ENCODE measurements at regions not wholly inside any gene's neighbourhood (a gene's known extent, or its start where the extent isn't known, plus 50 kb on each side); places are given as distances from the start of the nearest gene placed in this dataset.

- TF ChIP-seq EP300 (IDR thresholded peaks at IDR 0.05): no peak
- TF ChIP-seq CTCF (IDR thresholded peaks at IDR 0.05): no peak
- no peak for TF ChIP-seq POLR2AphosphoS5 (IDR thresholded peaks at IDR 0.05)
- no peak for TF ChIP-seq POLR2A (IDR thresholded peaks at IDR 0.05)
- no peak overlapping the region for H3K4me3 ChIP-seq
- H3K27me3 ChIP-seq: no peaks in the 10 kb centered on the region
- no peak for DNase-seq
- no peaks in the 10 kb centered on the region for H3K36me3 ChIP-seq
- ATAC-seq (ENCODE audit: low FRiP score in 2 of 2): no peak
- peaks cover 0 to 14% (median 6%) of the 10 kb centered on the region in 4 donors for H3K4me1 ChIP-seq
- H3K9me3 ChIP-seq: no peaks in the 10 kb centered on the region
- H3K27ac ChIP-seq: no peak overlapping the region
- 87 to 96% methylated on average over 5 of the region's 5 CpGs for WGBS, 2 donors
Observed at GRCh38 chr5:38638656-38639055, 82.2 kb upstream of the LIFR start.

GRCh38 chr5:38639377-38640358 is 83.2 kb upstream of the LIFR start:
- ATAC-seq (ENCODE audit: low FRiP score in 2 of 2): peak; percentile 24 to 25
- Histone ChIP-seq H3K36me3 (no peaks in the 10 kb centered on the region), H3K27ac (peak overlapping the region in 2 of 4 donors; percentile 7 to 16), H3K9me3 (no peaks in the 10 kb centered on the region), H3K4me1 (peaks cover 0 to 14% (median 6%) of the 10 kb centered on the region in 4 donors), H3K4me3 (no peak overlapping the region), H3K27me3 (no peaks in the 10 kb centered on the region)
- no peak for DNase-seq
- WGBS, 2 donors: 39 to 51% methylated on average over 6 of the region's 6 CpGs
- TF ChIP-seq POLR2AphosphoS5 (IDR thresholded peaks at IDR 0.05) (no peak), CTCF (IDR thresholded peaks at IDR 0.05) (no peak), EP300 (IDR thresholded peaks at IDR 0.05) (peak in 1 of 4 donors; percentile 29), POLR2A (IDR thresholded peaks at IDR 0.05) (no peak)

- no peak overlapping the region for H3K27ac ChIP-seq
- peaks cover 0 to 14% (median 6%) of the 10 kb centered on the region in 4 donors for H3K4me1 ChIP-seq
- H3K4me3 ChIP-seq: no peak overlapping the region
- H3K36me3 ChIP-seq: no peaks in the 10 kb centered on the region
- DNase-seq (peak in 1 of 2 donors; percentile 0), ATAC-seq (ENCODE audit: low FRiP score in 2 of 2) (no peak)
- TF ChIP-seq EP300 (IDR thresholded peaks at IDR 0.05) (no peak), POLR2A (IDR thresholded peaks at IDR 0.05) (no peak), POLR2AphosphoS5 (IDR thresholded peaks at IDR 0.05) (no peak), CTCF (IDR thresholded peaks at IDR 0.05) (no peak)
- no peaks in the 10 kb centered on the region for H3K9me3 ChIP-seq
- WGBS, 2 donors: 76 to 98% methylated on average over 3 of the region's 3 CpGs
- no peaks in the 10 kb centered on the region for H3K27me3 ChIP-seq
Observed at GRCh38 chr5:38641003-38641402, 84.6 kb upstream of the LIFR start.

GRCh38 chr5:38642189-38642911 is 85.9 kb upstream of the LIFR start:
- ATAC-seq (ENCODE audit: low FRiP score in 2 of 2) (no peak), DNase-seq (no peak)
- 80 to 81% methylated on average over 7 of the region's 7 CpGs for WGBS, 2 donors
- Histone ChIP-seq H3K4me1 (peaks cover 0 to 14% (median 5%) of the 10 kb centered on the region in 4 donors), H3K4me3 (no peak overlapping the region), H3K36me3 (no peaks in the 10 kb centered on the region), H3K27ac (no peak overlapping the region), H3K9me3 (no peaks in the 10 kb centered on the region), H3K27me3 (no peaks in the 10 kb centered on the region)
- TF ChIP-seq POLR2A (IDR thresholded peaks at IDR 0.05) (no peak), EP300 (IDR thresholded peaks at IDR 0.05) (no peak), CTCF (IDR thresholded peaks at IDR 0.05) (no peak), POLR2AphosphoS5 (IDR thresholded peaks at IDR 0.05) (no peak)

Measured in upper lobe of left lung (tissue), 6 donors.